ENCODE measurements at regions not wholly inside any gene's neighbourhood (a gene's known extent, or its start where the extent isn't known, plus 50 kb on each side); places are given as distances from the start of the nearest gene placed in this dataset.
"Not testable (repeated sequence)": the region's sequence is repeated elsewhere in the genome, so short reads cannot be mapped to it uniquely, and the experiment has no call there.

GRCh38 chr3:145899241-145899640 lies 261.7 kb downstream of the PLOD2 start:
- no peak for DNase-seq

- DNase-seq: no peak
Measured at GRCh38 chr3:145900056-145900829, 260.7 kb downstream of the PLOD2 start.

- no peak for DNase-seq
Measured at GRCh38 chr3:145902166-145902565, 258.8 kb downstream of the PLOD2 start.

- no peak for DNase-seq
Measured at GRCh38 chr3:145903472-145904013, 257.4 kb downstream of the PLOD2 start.

- no peak for DNase-seq
Measured at GRCh38 chr3:145904138-145904537, 256.8 kb downstream of the PLOD2 start.

- no peak for DNase-seq
Measured at GRCh38 chr3:145906301-145906700, 254.7 kb downstream of the PLOD2 start.

- DNase-seq: no peak
Measured at GRCh38 chr3:145906755-145907154, 254.2 kb downstream of the PLOD2 start.

- DNase-seq: no peak
Measured at GRCh38 chr3:145911016-145911415, 250.0 kb downstream of the PLOD2 start.

GRCh38 chr3:145915787-145916186 lies 245.2 kb downstream of the PLOD2 start:
- no peak for DNase-seq

GRCh38 chr3:145927736-145928135 lies 233.2 kb downstream of the PLOD2 start:
- not testable (repeated sequence) for DNase-seq

- DNase-seq: no peak
Measured at GRCh38 chr3:145936971-145937370, 224.0 kb downstream of the PLOD2 start.

GRCh38 chr3:145939431-145939830 lies 221.6 kb downstream of the PLOD2 start:
- DNase-seq: no peak

- DNase-seq: no peak
Measured at GRCh38 chr3:145942052-145942451, 218.9 kb downstream of the PLOD2 start.

- DNase-seq: no peak
Measured at GRCh38 chr3:145943952-145944351, 217.0 kb downstream of the PLOD2 start.

- DNase-seq: no peak
Measured at GRCh38 chr3:145951441-145951840, 209.5 kb downstream of the PLOD2 start.

GRCh38 chr3:145952536-145952935 lies 208.4 kb downstream of the PLOD2 start:
- no peak for DNase-seq

GRCh38 chr3:145953316-145953715 lies 207.7 kb downstream of the PLOD2 start:
- no peak for DNase-seq

GRCh38 chr3:145959457-145960088 lies 201.4 kb downstream of the PLOD2 start:
- DNase-seq: no peak

- DNase-seq: no peak
Measured at GRCh38 chr3:145963111-145963510, 197.9 kb downstream of the PLOD2 start.

- no peak for DNase-seq
Measured at GRCh38 chr3:145967043-145967442, 193.9 kb downstream of the PLOD2 start.

- DNase-seq: no peak
Measured at GRCh38 chr3:145971186-145971585, 189.8 kb downstream of the PLOD2 start.

- DNase-seq: no peak
Measured at GRCh38 chr3:145972851-145973250, 188.1 kb downstream of the PLOD2 start.

GRCh38 chr3:145981056-145981455 lies 179.9 kb downstream of the PLOD2 start:
- no peak for DNase-seq

- DNase-seq: no peak
Measured at GRCh38 chr3:145983101-145983500, 177.9 kb downstream of the PLOD2 start.
